Parathyroid adenoma (tissue), 2 donors: ENCODE measurements at regions not wholly inside any gene's neighbourhood (a gene's known extent, or its start where the extent isn't known, plus 50 kb on each side); places are given as distances from the start of the nearest gene placed in this dataset.
"Not testable (repeated sequence)": the region's sequence is repeated elsewhere in the genome, so short reads cannot be mapped to it uniquely, and the experiment has no call there.

ENCODE experiments used
- H2AFZ ChIP-seq: fragments of 300-600 bp; sonication (generic); one replicate; pipeline ENCODE4 v1.7.0; 2017; ENCODE audit warnings: antibody characterized with exemption, mild to moderate bottlenecking
- H3K27ac ChIP-seq: fragments of 300-600 bp; sonication (generic); one replicate; pipeline ENCODE4 v1.7.0; 2017
- H3K27me3 ChIP-seq: fragments of 300-600 bp; sonication (generic); one replicate; pipeline ENCODE4 v1.7.0; 2017; ENCODE audit warnings: low read length; ENCODE audit not compliant: control insufficient read depth, insufficient read depth
- H3K36me3 ChIP-seq: fragments of 300-600 bp; sonication (generic); one replicate; pipeline ENCODE4 v1.7.0; 2017; ENCODE audit warnings: low read length; ENCODE audit not compliant: control insufficient read depth, insufficient read depth
- H3K4me1 ChIP-seq: fragments of 300-600 bp; sonication (generic); one replicate; pipeline ENCODE4 v1.7.0; 2017; ENCODE audit warnings: control low read depth
- H3K4me2 ChIP-seq: fragments of 300-600 bp; sonication (generic); one replicate; pipeline ENCODE4 v1.7.0; 2017; ENCODE audit warnings: low read length
- H3K4me3 ChIP-seq: fragments of 300-600 bp; sonication (generic); one replicate; pipeline ENCODE4 v1.7.0; 2017; ENCODE audit warnings: low read depth, low read length
- H3K79me2 ChIP-seq: fragments of 300-600 bp; sonication (generic); one replicate; pipeline ENCODE4 v1.7.0; 2017; ENCODE audit warnings: control low read depth
- H3K9ac ChIP-seq: fragments of 300-600 bp; sonication (generic); one replicate; pipeline ENCODE4 v1.7.0; 2017; ENCODE audit warnings: mild to moderate bottlenecking
- H3K9me3 ChIP-seq: fragments of 300-600 bp; sonication (generic); one replicate; pipeline ENCODE4 v1.7.0; 2017; ENCODE audit warnings: low read length; ENCODE audit not compliant: control insufficient read depth
- TF ChIP-seq, protein P1 (sequence below): fragments of 300-600 bp; sonication (generic); IDR thresholded peaks from one replicate; pipeline ENCODE4 v1.7.0; 2017; ENCODE audit warnings: antibody characterized with exemption, mild to moderate bottlenecking
- donor health status: primary hyperparathyroidism.

DNA sequence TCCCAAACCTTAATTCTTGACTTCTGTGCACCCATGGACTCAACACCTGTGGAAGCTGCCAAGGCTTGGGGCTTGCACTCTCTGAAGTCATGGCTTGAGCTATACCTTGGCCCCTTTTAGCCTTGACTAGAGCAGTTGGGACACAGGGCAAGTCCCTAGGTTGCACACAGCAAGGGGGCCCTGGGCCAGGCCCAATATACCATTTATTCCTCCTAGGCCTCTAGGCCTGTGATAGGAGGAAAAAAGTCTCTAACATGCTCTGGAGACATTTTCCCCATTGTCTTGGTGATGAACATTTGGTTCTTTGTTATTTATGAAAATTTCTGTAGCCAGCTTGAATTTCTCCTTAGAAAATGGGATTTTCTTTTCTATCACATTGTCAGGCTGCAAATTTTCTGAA lies 186.1 kb downstream of the SEMA6D start:
- no peak overlapping the region for H3K4me3 ChIP-seq
- no peak overlapping the region for H3K4me2 ChIP-seq
- no peaks in the 10 kb centered on the region for H3K4me1 ChIP-seq
- no peak overlapping the region for H3K27ac ChIP-seq
- TF ChIP-seq, protein P1, sequence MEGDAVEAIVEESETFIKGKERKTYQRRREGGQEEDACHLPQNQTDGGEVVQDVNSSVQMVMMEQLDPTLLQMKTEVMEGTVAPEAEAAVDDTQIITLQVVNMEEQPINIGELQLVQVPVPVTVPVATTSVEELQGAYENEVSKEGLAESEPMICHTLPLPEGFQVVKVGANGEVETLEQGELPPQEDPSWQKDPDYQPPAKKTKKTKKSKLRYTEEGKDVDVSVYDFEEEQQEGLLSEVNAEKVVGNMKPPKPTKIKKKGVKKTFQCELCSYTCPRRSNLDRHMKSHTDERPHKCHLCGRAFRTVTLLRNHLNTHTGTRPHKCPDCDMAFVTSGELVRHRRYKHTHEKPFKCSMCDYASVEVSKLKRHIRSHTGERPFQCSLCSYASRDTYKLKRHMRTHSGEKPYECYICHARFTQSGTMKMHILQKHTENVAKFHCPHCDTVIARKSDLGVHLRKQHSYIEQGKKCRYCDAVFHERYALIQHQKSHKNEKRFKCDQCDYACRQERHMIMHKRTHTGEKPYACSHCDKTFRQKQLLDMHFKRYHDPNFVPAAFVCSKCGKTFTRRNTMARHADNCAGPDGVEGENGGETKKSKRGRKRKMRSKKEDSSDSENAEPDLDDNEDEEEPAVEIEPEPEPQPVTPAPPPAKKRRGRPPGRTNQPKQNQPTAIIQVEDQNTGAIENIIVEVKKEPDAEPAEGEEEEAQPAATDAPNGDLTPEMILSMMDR: no peak
- no peaks in the 10 kb centered on the region for H3K9me3 ChIP-seq
- no peaks in the 10 kb centered on the region for H3K79me2 ChIP-seq
- H3K9ac ChIP-seq: no peak overlapping the region
- no peaks in the 10 kb centered on the region for H3K36me3 ChIP-seq
- no peak overlapping the region for H2AFZ ChIP-seq
- no peaks in the 10 kb centered on the region for H3K27me3 ChIP-seq

- H2AFZ ChIP-seq: no peak overlapping the region
- no peaks in the 10 kb centered on the region for H3K79me2 ChIP-seq
- no peaks in the 10 kb centered on the region for H3K36me3 ChIP-seq
- H3K4me3 ChIP-seq: no peak overlapping the region
- H3K4me1 ChIP-seq: no peaks in the 10 kb centered on the region
- no peak overlapping the region for H3K4me2 ChIP-seq
- TF ChIP-seq, protein P1: no peak
- no peak overlapping the region for H3K27ac ChIP-seq
- H3K9me3 ChIP-seq: no peaks in the 10 kb centered on the region
- H3K9ac ChIP-seq: no peak overlapping the region
- H3K27me3 ChIP-seq: no peaks in the 10 kb centered on the region
These were observed 191.2 kb downstream of the SEMA6D start for GRCh38 chr15:47908486-47908885.

DNA sequence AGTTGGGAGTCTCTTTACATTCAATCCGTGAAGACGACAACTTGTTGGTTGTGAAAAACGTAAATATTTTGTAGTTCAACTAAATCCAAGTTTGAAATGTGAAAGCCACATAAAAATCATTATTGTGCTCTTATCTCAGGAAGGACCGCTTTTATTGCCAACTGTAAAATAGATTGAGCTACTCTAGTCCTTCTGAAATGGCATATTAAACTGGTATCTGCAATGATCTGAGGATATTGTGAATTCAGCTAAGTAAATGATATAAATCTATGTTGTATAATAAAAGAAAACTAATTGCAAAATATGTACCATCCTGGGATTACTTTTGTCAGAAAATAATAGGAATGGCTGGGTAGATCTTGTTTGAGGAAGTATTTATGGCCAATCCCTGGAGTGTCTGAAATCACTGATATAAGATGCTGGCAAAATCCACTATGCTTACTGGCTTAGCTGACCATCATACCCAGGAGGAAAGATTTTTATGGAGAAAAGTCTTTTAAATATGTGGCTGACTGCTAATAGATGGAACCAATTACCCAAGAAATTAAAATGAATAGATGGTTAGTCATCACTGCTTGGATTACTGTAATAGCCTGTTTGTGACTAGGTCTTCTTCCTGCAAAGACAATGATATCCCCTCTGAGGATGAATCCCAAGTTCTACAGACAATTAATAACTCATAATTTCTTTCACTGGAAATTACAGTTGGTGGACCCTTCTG lies 191.8 kb downstream of the SEMA6D start:
- no peaks in the 10 kb centered on the region for H3K36me3 ChIP-seq
- no peaks in the 10 kb centered on the region for H3K4me1 ChIP-seq
- TF ChIP-seq, protein P1: no peak

DNA sequence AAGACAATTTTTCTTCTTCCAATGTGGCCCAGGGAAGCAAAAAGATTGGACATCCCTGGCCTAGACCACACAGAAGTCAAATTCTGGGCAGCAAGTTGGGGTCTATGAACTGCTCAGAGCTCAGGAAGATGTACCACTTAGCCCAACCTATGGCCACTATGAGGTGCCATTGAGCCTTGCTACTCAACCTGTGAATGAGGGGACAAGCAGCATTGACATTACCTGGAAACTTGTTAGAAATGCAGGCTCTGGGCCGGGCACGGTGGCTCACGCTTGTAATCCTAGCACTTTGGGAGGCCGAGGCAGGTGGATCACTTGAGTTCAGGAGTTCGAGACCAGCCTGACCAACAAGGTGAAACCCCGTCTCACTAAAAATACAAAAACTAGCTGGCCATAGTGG lies 195.6 kb downstream of the SEMA6D start:
- not testable (repeated sequence) for H2AFZ ChIP-seq, H3K9me3 ChIP-seq, H3K27ac ChIP-seq, H3K27me3 ChIP-seq, H3K4me2 ChIP-seq, H3K4me3 ChIP-seq, H3K9ac ChIP-seq, H3K4me1 ChIP-seq, H3K36me3 ChIP-seq, H3K79me2 ChIP-seq

More for the DNA sequence above, 191.8 kb downstream of the SEMA6D start:
- H3K27ac ChIP-seq: no peak overlapping the region
- H3K9me3 ChIP-seq: no peaks in the 10 kb centered on the region
- no peak overlapping the region for H3K4me3 ChIP-seq
- H3K4me2 ChIP-seq: no peak overlapping the region
- no peaks in the 10 kb centered on the region for H3K27me3 ChIP-seq
- H3K79me2 ChIP-seq: no peaks in the 10 kb centered on the region
- no peak overlapping the region for H2AFZ ChIP-seq
- H3K9ac ChIP-seq: no peak overlapping the region

DNA sequence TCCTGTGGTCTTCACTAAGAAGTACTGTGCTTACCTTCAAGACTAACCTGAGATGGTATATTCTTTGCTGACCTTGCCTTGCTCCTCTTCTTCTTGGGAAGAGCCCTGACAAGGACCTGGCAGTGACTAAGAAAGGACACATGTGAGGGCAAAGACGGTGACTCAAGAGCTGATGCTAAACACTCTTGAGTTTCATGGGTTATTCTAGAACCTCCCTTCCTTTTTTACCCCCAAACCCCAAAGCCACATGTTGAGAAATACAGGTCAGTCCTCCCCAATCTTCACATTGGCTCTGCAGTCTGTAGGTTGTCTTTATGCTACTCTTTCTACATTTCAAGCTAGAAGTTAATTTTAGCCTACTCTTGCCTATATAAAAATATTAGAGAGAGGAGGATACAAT lies 200.6 kb downstream of the SEMA6D start:
- H3K4me1 ChIP-seq: no peaks in the 10 kb centered on the region
- H2AFZ ChIP-seq: no peak overlapping the region
- H3K9me3 ChIP-seq: no peaks in the 10 kb centered on the region
- no peaks in the 10 kb centered on the region for H3K79me2 ChIP-seq
- H3K9ac ChIP-seq: no peak overlapping the region
- H3K4me3 ChIP-seq: no peak overlapping the region
- no peak overlapping the region for H3K4me2 ChIP-seq
- H3K27me3 ChIP-seq: no peaks in the 10 kb centered on the region
- TF ChIP-seq, protein P1: no peak
- no peak overlapping the region for H3K27ac ChIP-seq
- H3K36me3 ChIP-seq: no peaks in the 10 kb centered on the region
